Thyroid gland (tissue), 4 donors: ENCODE measurements at regions not wholly inside any gene's neighbourhood (a gene's known extent, or its start where the extent isn't known, plus 50 kb on each side); places are given as distances from the start of the nearest gene placed in this dataset.

ENCODE experiments used
- DNase-seq, 2 donors: peaks; one replicate each; pipeline ENCODE4 v3.0.0-alpha.2; 2019
- H3K27ac ChIP-seq, 3 donors: fragments of 200-600 bp; sonication (generic); 1 replicate in 2 of 3; 2 replicates in 1 of 3; pipeline ENCODE4 v1.5.1; 2016 to 2019; ENCODE audit warnings: mild to moderate bottlenecking in 1 of 3, moderate library complexity in 1 of 3
- H3K27me3 ChIP-seq: fragments of 200-600 bp; sonication (generic); one replicate; pipeline ENCODE4 v1.5.1; 2019
- H3K36me3 ChIP-seq, 2 donors: fragments of 200-600 bp; sonication (generic); one replicate each; pipeline ENCODE4 v1.5.1; 2016 to 2019
- H3K4me1 ChIP-seq, 2 donors: fragments of 200-600 bp; sonication (generic); one replicate each; pipeline ENCODE4 v1.5.1; 2017 to 2019
- H3K4me3 ChIP-seq, 3 donors: fragments of 200-600 bp; sonication (generic); replicated peaks in 1 of 3; 1 replicate in 2 of 3; 2 replicates in 1 of 3; pipeline ENCODE4 v1.5.1; 2016; ENCODE audit warnings: mild to moderate bottlenecking in 1 of 3
- H3K9me3 ChIP-seq: fragments of 200-600 bp; sonication (generic); one replicate; pipeline ENCODE4 v1.5.1; 2017
- POLR2A ChIP-seq, 2 donors: fragments of 450-650 bp; IDR thresholded peaks; one replicate each; pipeline ENCODE4 v1.6.1; 2017; ENCODE audit warnings: antibody characterized with exemption in 2 of 2, mild to moderate bottlenecking in 2 of 2, moderate library complexity in 1 of 2
- WGBS, 2 donors: methylation state at CpG; one replicate each; pipeline ENCODE4 v1.1.5; 2017; 5-methylcytosine and 5-hydroxymethylcytosine counted together
- intact Hi-C: fragments of 100-400 bp; cut with DNase I; formaldehyde crosslinking; loops from one replicate; pipeline ENCODE4 v1.15.1; 2023
- TF ChIP-seq, protein P1 (sequence below), 6 experiments: fragments of 200-600 bp in 3 of 6; fragments of 450-650 bp in 3 of 6; sonication (generic) in 3 of 6; IDR thresholded peaks; one replicate each; pipeline ENCODE4 v1.5.1; 2016 to 2019; ENCODE audit warnings: antibody characterized with exemption in 6 of 6, mild to moderate bottlenecking in 2 of 6, inconsistent platforms in 1 of 6, moderate library complexity in 1 of 6

GRCh38 chr1:81358151-81358550 is 442.6 kb upstream of the ADGRL2 start:
- no peaks in the 10 kb centered on the region for H3K9me3 ChIP-seq
- no peak for TF ChIP-seq POLR2A (IDR thresholded peaks at IDR 0.05)
- TF ChIP-seq, protein P1, sequence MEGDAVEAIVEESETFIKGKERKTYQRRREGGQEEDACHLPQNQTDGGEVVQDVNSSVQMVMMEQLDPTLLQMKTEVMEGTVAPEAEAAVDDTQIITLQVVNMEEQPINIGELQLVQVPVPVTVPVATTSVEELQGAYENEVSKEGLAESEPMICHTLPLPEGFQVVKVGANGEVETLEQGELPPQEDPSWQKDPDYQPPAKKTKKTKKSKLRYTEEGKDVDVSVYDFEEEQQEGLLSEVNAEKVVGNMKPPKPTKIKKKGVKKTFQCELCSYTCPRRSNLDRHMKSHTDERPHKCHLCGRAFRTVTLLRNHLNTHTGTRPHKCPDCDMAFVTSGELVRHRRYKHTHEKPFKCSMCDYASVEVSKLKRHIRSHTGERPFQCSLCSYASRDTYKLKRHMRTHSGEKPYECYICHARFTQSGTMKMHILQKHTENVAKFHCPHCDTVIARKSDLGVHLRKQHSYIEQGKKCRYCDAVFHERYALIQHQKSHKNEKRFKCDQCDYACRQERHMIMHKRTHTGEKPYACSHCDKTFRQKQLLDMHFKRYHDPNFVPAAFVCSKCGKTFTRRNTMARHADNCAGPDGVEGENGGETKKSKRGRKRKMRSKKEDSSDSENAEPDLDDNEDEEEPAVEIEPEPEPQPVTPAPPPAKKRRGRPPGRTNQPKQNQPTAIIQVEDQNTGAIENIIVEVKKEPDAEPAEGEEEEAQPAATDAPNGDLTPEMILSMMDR (IDR thresholded peaks at IDR 0.05), result no peak
- H3K27ac ChIP-seq, result no peak overlapping the region
- H3K4me1 ChIP-seq, result peaks cover 4 to 6% of the 10 kb centered on the region in 2 donors
- no peak for DNase-seq
- intact Hi-C loops, result no loop called here
- no peaks in the 10 kb centered on the region for H3K36me3 ChIP-seq
- H3K27me3 ChIP-seq, result no peaks in the 10 kb centered on the region
- 87 to 97% methylated on average over 1 of the region's 1 CpG for WGBS, 2 donors
- H3K4me3 ChIP-seq, result no peak overlapping the region

DNA sequence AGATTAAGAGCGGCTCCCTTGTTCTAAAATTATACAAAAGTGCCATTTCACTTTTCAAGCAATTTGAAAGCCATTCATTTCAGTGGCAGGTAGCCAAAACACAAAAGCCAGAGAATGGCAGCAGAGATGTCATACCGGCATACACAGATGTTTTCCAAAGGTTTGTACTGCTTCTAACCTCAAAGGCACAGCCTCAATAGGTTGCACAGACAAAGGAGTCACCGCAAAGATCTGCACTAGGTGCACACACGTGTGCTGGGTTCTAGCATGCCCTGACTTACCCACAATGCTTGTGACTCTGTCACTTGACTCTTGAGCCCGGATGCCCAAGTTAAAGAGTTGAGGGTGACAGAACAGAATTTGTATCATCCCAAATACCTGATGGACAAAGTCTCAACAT is 448.9 kb upstream of the ADGRL2 start:
- no peak for DNase-seq
- intact Hi-C loops, result no loop called here
- WGBS, 2 donors, result 85 to 86% methylated on average over 4 to 5 of the region's 5 CpGs
- Histone ChIP-seq H3K36me3 (no peaks in the 10 kb centered on the region), H3K27ac (no peak overlapping the region), H3K4me3 (no peak overlapping the region), H3K4me1 (peaks cover 32 to 33% of the 10 kb centered on the region in 2 donors), H3K27me3 (no peaks in the 10 kb centered on the region), H3K9me3 (no peaks in the 10 kb centered on the region)
- no peak for TF ChIP-seq POLR2A (IDR thresholded peaks at IDR 0.05)

GRCh38 chr1:81349194-81349965 is 451.4 kb upstream of the ADGRL2 start:
- intact Hi-C loops, result no loop called here
- no peaks in the 10 kb centered on the region for H3K36me3 ChIP-seq

DNA sequence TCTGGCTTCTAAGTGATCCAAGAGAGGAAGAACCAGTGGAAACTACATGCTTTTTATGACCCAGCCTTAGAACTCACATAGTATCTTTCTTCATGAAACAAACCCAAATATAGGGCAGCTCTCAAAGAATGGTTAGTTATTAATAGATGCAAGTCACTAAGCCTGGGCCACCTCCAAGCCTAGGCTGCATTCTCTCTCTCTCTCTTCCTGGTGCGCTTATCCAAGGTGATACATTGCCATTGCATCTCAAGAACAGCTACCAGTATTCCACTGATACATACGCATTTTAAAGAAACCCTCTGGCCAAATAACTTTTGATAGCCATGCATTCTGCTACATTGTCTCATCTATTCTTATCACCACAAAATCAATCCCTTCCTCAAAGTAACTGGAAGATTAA is 455.6 kb upstream of the ADGRL2 start:
- WGBS, 2 donors, result 95% methylated on average over 2 of the region's 2 CpGs

More at GRCh38 chr1:81349194-81349965, 451.4 kb upstream of the ADGRL2 start:
- Histone ChIP-seq H3K4me1 (peaks cover 26 to 29% of the 10 kb centered on the region in 2 donors), H3K27ac (peak overlapping the region; percentile 41 to 63 (median 60)), H3K4me3 (no peak overlapping the region), H3K27me3 (no peaks in the 10 kb centered on the region), H3K9me3 (no peaks in the 10 kb centered on the region)
- DNase-seq, result peak; percentile 8 to 32
- TF ChIP-seq POLR2A (IDR thresholded peaks at IDR 0.05), result no peak
- TF ChIP-seq, protein P1 (IDR thresholded peaks at IDR 0.05), result no peak
- 55 to 60% methylated on average over 3 of the region's 3 CpGs for WGBS, 2 donors

DNA sequence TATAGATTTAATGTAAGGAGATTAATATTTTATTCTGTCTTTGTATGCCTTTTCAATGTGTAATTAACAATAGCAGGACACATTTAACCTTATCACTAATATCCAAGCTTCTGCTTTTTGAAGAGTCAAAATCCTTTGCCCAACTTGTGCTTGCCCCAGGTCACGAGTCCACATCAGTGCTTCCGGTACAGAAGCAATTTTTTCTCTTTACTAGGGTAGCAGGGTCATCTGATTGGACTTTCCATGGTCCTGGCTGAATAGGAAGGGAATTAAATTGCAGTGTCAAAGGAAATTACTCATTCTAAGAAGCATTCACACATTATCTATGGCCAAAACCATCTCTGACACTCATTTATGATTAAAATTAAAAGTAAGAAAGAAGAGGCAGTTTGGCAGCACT is 460.5 kb upstream of the ADGRL2 start:
- no peak for DNase-seq
- peak overlapping the region in 2 of 3 donors; percentile 58 to 72 for H3K27ac ChIP-seq
- 73 to 77% methylated on average over 2 of the region's 2 CpGs for WGBS, 2 donors
- H3K9me3 ChIP-seq, result no peaks in the 10 kb centered on the region
- peaks cover 34 to 52% of the 10 kb centered on the region in 2 donors for H3K4me1 ChIP-seq
- no peak overlapping the region for H3K4me3 ChIP-seq
- no peaks in the 10 kb centered on the region for H3K27me3 ChIP-seq
- intact Hi-C loops, result no loop called here
- H3K36me3 ChIP-seq, result no peaks in the 10 kb centered on the region
- TF ChIP-seq, protein P1 (IDR thresholded peaks at IDR 0.05), result no peak
- no peak for TF ChIP-seq POLR2A (IDR thresholded peaks at IDR 0.05)

More for the DNA sequence above, 455.6 kb upstream of the ADGRL2 start:
- TF ChIP-seq, protein P1 (IDR thresholded peaks at IDR 0.05), result no peak
- no peak for TF ChIP-seq POLR2A (IDR thresholded peaks at IDR 0.05)
- peak in 1 of 2 donors; percentile 8 for DNase-seq
- Histone ChIP-seq H3K27me3 (no peaks in the 10 kb centered on the region), H3K4me1 (peaks cover 33 to 50% of the 10 kb centered on the region in 2 donors), H3K9me3 (no peaks in the 10 kb centered on the region), H3K27ac (no peak overlapping the region), H3K36me3 (no peaks in the 10 kb centered on the region), H3K4me3 (no peak overlapping the region)
- intact Hi-C loops, result no loop called here
